Thoracic aorta (tissue), 2 donors: ENCODE measurements at regions not wholly inside any gene's neighbourhood (a gene's known extent, or its start where the extent isn't known, plus 50 kb on each side); places are given as distances from the start of the nearest gene placed in this dataset.

ENCODE experiments used
- ATAC-seq: fragments of 150-250 bp; one replicate; pipeline ENCODE4 v1.8.0; 2017; ENCODE audit warnings: low read depth; ENCODE audit not compliant: insufficient number of reproducible peaks, low FRiP score
- DNase-seq: peaks from one replicate; pipeline ENCODE4 v3.0.0-alpha.2; 2020; ENCODE audit warnings: low spot score
- H3K27ac ChIP-seq, 2 donors: fragments of 200-600 bp; sonication (generic); 1 replicate in 1 of 2; 2 replicates in 1 of 2; pipeline ENCODE4 v1.5.1; 2016; ENCODE audit warnings: mild to moderate bottlenecking in 2 of 2, moderate library complexity in 2 of 2
- H3K27me3 ChIP-seq: fragments of 200-600 bp; sonication (generic); replicated peaks from 2 replicates; pipeline ENCODE4 v1.6.0; 2016; ENCODE audit warnings: mild to moderate bottlenecking; ENCODE audit not compliant: insufficient read depth
- H3K36me3 ChIP-seq: fragments of 200-600 bp; sonication (generic); one replicate; pipeline ENCODE4 v1.5.1; 2016
- H3K4me1 ChIP-seq, 2 donors: fragments of 200-600 bp; sonication (generic); 1 replicate in 1 of 2; 2 replicates in 1 of 2; pipeline versions ENCODE4 v1.5.1 to v1.6.0; 2016; ENCODE audit warnings: low read depth in 2 of 2, mild to moderate bottlenecking in 1 of 2; ENCODE audit not compliant: control insufficient read depth in 1 of 2
- H3K4me3 ChIP-seq: fragments of 200-600 bp; sonication (generic); 2 replicates; pipeline ENCODE4 v1.5.1; 2016; ENCODE audit warnings: mild to moderate bottlenecking
- H3K9me3 ChIP-seq: fragments of 200-600 bp; sonication (generic); 2 replicates; pipeline ENCODE4 v1.5.1; 2016
- CTCF ChIP-seq: fragments of 200-600 bp; sonication (generic); IDR thresholded peaks from one replicate; pipeline ENCODE4 v1.5.1; 2019; ENCODE audit warnings: antibody characterized with exemption

- ATAC-seq (no peak), DNase-seq (no peak)
- Histone ChIP-seq H3K4me3 (no peak overlapping the region), H3K27ac (no peak overlapping the region), H3K27me3 (no peaks in the 10 kb centered on the region), H3K36me3 (no peaks in the 10 kb centered on the region), H3K4me1 (no peaks in the 10 kb centered on the region), H3K9me3 (no peaks in the 10 kb centered on the region)
- TF ChIP-seq CTCF: no peak
Measured at GRCh38 chr5:167063116-167063515, 1228.3 kb upstream of the WWC1 start.

GRCh38 chr5:167063788-167064187 lies 1227.7 kb upstream of the WWC1 start:
- no peaks in the 10 kb centered on the region for H3K4me1 ChIP-seq
- no peak for TF ChIP-seq CTCF
- ATAC-seq: no peak
- no peak overlapping the region for H3K4me3 ChIP-seq
- H3K36me3 ChIP-seq: no peaks in the 10 kb centered on the region
- no peaks in the 10 kb centered on the region for H3K27me3 ChIP-seq
- H3K9me3 ChIP-seq: no peaks in the 10 kb centered on the region
- DNase-seq: no peak
- H3K27ac ChIP-seq: no peak overlapping the region

- DNase-seq (no peak), ATAC-seq (no peak)
- Histone ChIP-seq H3K4me1 (no peaks in the 10 kb centered on the region), H3K36me3 (no peaks in the 10 kb centered on the region), H3K4me3 (no peak overlapping the region), H3K27me3 (no peaks in the 10 kb centered on the region), H3K27ac (no peak overlapping the region), H3K9me3 (no peaks in the 10 kb centered on the region)
- TF ChIP-seq CTCF: no peak
Measured at GRCh38 chr5:167064198-167064776, 1227.2 kb upstream of the WWC1 start.

GRCh38 chr5:167065794-167066193 lies 1225.7 kb upstream of the WWC1 start:
- H3K27ac ChIP-seq: no peak overlapping the region
- no peak for TF ChIP-seq CTCF
- no peak overlapping the region for H3K4me3 ChIP-seq
- ATAC-seq: no peak
- no peak for DNase-seq
- H3K36me3 ChIP-seq: no peaks in the 10 kb centered on the region
- H3K4me1 ChIP-seq: no peaks in the 10 kb centered on the region
- H3K27me3 ChIP-seq: no peaks in the 10 kb centered on the region
- H3K9me3 ChIP-seq: no peaks in the 10 kb centered on the region

GRCh38 chr5:167071981-167072610 lies 1219.3 kb upstream of the WWC1 start:
- Histone ChIP-seq H3K36me3 (no peaks in the 10 kb centered on the region), H3K27ac (no peak overlapping the region), H3K27me3 (no peaks in the 10 kb centered on the region), H3K4me1 (no peaks in the 10 kb centered on the region), H3K9me3 (no peaks in the 10 kb centered on the region), H3K4me3 (no peak overlapping the region)
- ATAC-seq: no peak
- no peak for TF ChIP-seq CTCF
- DNase-seq: no peak
